Endothelial cell of umbilical vein (primary cell): ENCODE measurements at regions not wholly inside any gene's neighbourhood (a gene's known extent, or its start where the extent isn't known, plus 50 kb on each side); places are given as distances from the start of the nearest gene placed in this dataset.

Experiments used
- BruUV-seq: library from RNA; stranded (reverse); fragments of 400-500 nt; replicated peaks from 2 replicates; lab custom pipeline; 2021; lab: Mats Ljungman, UMichigan
- CTCF ChIA-PET: fragments of 300-600, 350-600 bp; sonication (Branson Sonifier 250); formaldehyde crosslinking; loops from one replicate; lab custom pipeline; 2021; ENCODE audit warnings: antibody characterized with exemption, inconsistent platforms; lab: Charles Lee
- POLR2A ChIA-PET: fragments of 300-600, 350-600 bp; sonication (Branson Sonifier 250); formaldehyde crosslinking; loops from one replicate; lab custom pipeline; 2021; ENCODE audit warnings: antibody characterized with exemption, inconsistent platforms; lab: Charles Lee
- DNase-seq: peaks from one replicate; pipeline ENCODE4 v3.0.0-alpha.2; 2011; ENCODE audit warnings: low read depth, low spot score
- FAIRE-seq: peaks from 2 replicates; lab custom pipeline; 2011; peaks lifted over from hg19 to GRCh38; lab: Jason Lieb, UNC
- H2AFZ ChIP-seq: 2 replicates; pipeline ENCODE4 v1.6.0; 2012; ENCODE audit warnings: low read depth, low read length, control low read depth, inconsistent platforms
- H3K27ac ChIP-seq: 2 replicates; pipeline ENCODE4 v1.5.1; 2011; ENCODE audit warnings: low read depth, mild to moderate bottlenecking, control low read depth, low read length, moderate library complexity; ENCODE audit not compliant: insufficient read depth
- H3K27me3 ChIP-seq, 2 experiments: 2 replicates each; pipeline versions ENCODE4 v1.6.0 to v1.6.1; 2011; ENCODE audit warnings: low read length in 2 of 2, mixed read lengths in 1 of 2; ENCODE audit not compliant: control insufficient read depth in 2 of 2, insufficient read depth in 2 of 2
- H3K36me3 ChIP-seq, 2 experiments: 2 replicates in 1 of 2; 3 replicates in 1 of 2; pipeline ENCODE4 v1.5.1; 2011; ENCODE audit warnings: low read length in 2 of 2, mild to moderate bottlenecking in 1 of 2, moderate library complexity in 1 of 2; ENCODE audit not compliant: control insufficient read depth in 2 of 2, insufficient read depth in 2 of 2; ENCODE audit errors: extremely low read depth in 1 of 2
- H3K4me1 ChIP-seq: 3 replicates; pipeline ENCODE4 v1.5.1; 2011; ENCODE audit warnings: mild to moderate bottlenecking, low read length; ENCODE audit not compliant: control insufficient read depth, insufficient read depth; ENCODE audit errors: extremely low read depth
- H3K4me2 ChIP-seq: 2 replicates; pipeline ENCODE4 v1.6.1; 2011; ENCODE audit warnings: low read length, control low read depth, mixed read lengths; ENCODE audit not compliant: insufficient read depth
- H3K4me3 ChIP-seq, 3 experiments: fragments of 200-600 bp in 1 of 3; sonication (generic), shearing (Covaris generic) in 1 of 3; replicated peaks in 1 of 3; 2 replicates each; pipeline ENCODE4 v1.5.1; 2011 to 2016; ENCODE audit warnings: control low read depth in 3 of 3, low read length in 3 of 3, mild to moderate bottlenecking in 2 of 3, inconsistent platforms in 1 of 3, low read depth in 1 of 3, moderate library complexity in 1 of 3; ENCODE audit not compliant: insufficient read depth in 1 of 3
- H3K79me2 ChIP-seq: 2 replicates; pipeline ENCODE4 v1.6.0; 2012; ENCODE audit warnings: low read length, inconsistent platforms; ENCODE audit not compliant: control insufficient read depth, insufficient read depth
- H3K9ac ChIP-seq: replicated peaks from 2 replicates; pipeline ENCODE3; 2011; ENCODE audit warnings: low read length, control low read depth; ENCODE audit not compliant: insufficient read depth; ENCODE audit errors: extremely low read depth
- H3K9me1 ChIP-seq: replicated peaks from 3 replicates; pipeline ENCODE4 v1.6.0; 2011; ENCODE audit warnings: mild to moderate bottlenecking, low read length; ENCODE audit not compliant: control insufficient read depth, insufficient read depth; ENCODE audit errors: extremely low read depth
- H3K9me3 ChIP-seq: replicated peaks from 2 replicates; pipeline ENCODE4 v1.5.1; 2012; ENCODE audit warnings: low read length, inconsistent platforms; ENCODE audit not compliant: control insufficient read depth, insufficient read depth
- H4K20me1 ChIP-seq: replicated peaks from 2 replicates; pipeline ENCODE3; 2011; ENCODE audit warnings: mild to moderate bottlenecking, low read length; ENCODE audit not compliant: control insufficient read depth, insufficient read depth; ENCODE audit errors: extremely low read depth
- EZH2 ChIP-seq: IDR thresholded peaks from 2 replicates; pipeline ENCODE4 v1.6.1; 2012; ENCODE audit warnings: borderline replicate concordance, low read depth, mild to moderate bottlenecking, moderate library complexity, low read length, inconsistent platforms; ENCODE audit not compliant: severe bottlenecking
- FOS ChIP-seq: IDR thresholded peaks from 2 replicates; pipeline ENCODE4 v1.6.1; 2011; ENCODE audit warnings: mild to moderate bottlenecking, low read length, moderate library complexity, borderline replicate concordance; ENCODE audit not compliant: insufficient read depth
- GATA2 ChIP-seq: IDR thresholded peaks from 2 replicates; pipeline ENCODE4 v1.7.0; 2011; ENCODE audit warnings: low read depth, mild to moderate bottlenecking, moderate library complexity, mixed read lengths, low read length; ENCODE audit not compliant: insufficient read length, insufficient read depth
- JUN ChIP-seq: IDR thresholded peaks from 2 replicates; pipeline ENCODE4 v1.6.1; 2011; ENCODE audit warnings: borderline replicate concordance, low read depth; ENCODE audit not compliant: insufficient read length, insufficient read depth
- MYC ChIP-seq: IDR thresholded peaks from one replicate; pipeline ENCODE4 v1.6.1; 2011; ENCODE audit warnings: mild to moderate bottlenecking, low read depth, low read length
- dilution Hi-C: fragments of 300-500 bp; cut with MboI; formaldehyde crosslinking; loops from one replicate; pipeline ENCODE4 v1.15.0; 2019; ENCODE audit warnings: low sequenced_read_pairs; ENCODE audit not compliant: extremely low pct_ligation_motif_present
- intact Hi-C: fragments of 100-400 bp; cut with micrococcal nuclease; formaldehyde crosslinking; loops from one replicate; pipeline ENCODE4 v1.10.0; 2022
- TF ChIP-seq, protein P1 (sequence below): IDR thresholded peaks from 2 replicates; pipeline ENCODE4 v1.6.1; 2011; ENCODE audit not compliant: insufficient read depth, insufficient read length
- TF ChIP-seq, protein P2 (sequence below), 2 donors: IDR thresholded peaks; 1 replicate in 1 of 2; 2 replicates in 1 of 2; pipeline ENCODE4 v1.5.1; 2011; ENCODE audit warnings: low read length in 2 of 2, mild to moderate bottlenecking in 2 of 2, moderate library complexity in 2 of 2, control low read depth in 1 of 2, inconsistent platforms in 1 of 2, low read depth in 1 of 2; ENCODE audit not compliant: insufficient read depth in 1 of 2; ENCODE audit errors: extremely low read depth in 1 of 2

- no peak overlapping the region for H3K4me2 ChIP-seq
- H3K4me1 ChIP-seq: no peaks in the 10 kb centered on the region
- no peak overlapping the region for H3K9ac ChIP-seq
- no peaks in the 10 kb centered on the region for H3K9me3 ChIP-seq
- dilution Hi-C loops: no loop called here
- no peak for FAIRE-seq
- intact Hi-C loops: no loop called here
- ChIA-PET CTCF (no interaction called here), POLR2A (no interaction called here)
- no TSS peak for BruUV-seq
- no peaks in the 10 kb centered on the region for H3K9me1 ChIP-seq
- H2AFZ ChIP-seq: no peak overlapping the region
- no peaks in the 10 kb centered on the region for H4K20me1 ChIP-seq
- no peak overlapping the region for H3K4me3 ChIP-seq
- H3K79me2 ChIP-seq: no peaks in the 10 kb centered on the region
- DNase-seq: no peak
- H3K27ac ChIP-seq: no peak overlapping the region
- no peak for TF ChIP-seq GATA2
- no peak for TF ChIP-seq FOS
- TF ChIP-seq MYC: no peak
- TF ChIP-seq, protein P1, sequence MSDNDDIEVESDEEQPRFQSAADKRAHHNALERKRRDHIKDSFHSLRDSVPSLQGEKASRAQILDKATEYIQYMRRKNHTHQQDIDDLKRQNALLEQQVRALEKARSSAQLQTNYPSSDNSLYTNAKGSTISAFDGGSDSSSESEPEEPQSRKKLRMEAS: no peak
- TF ChIP-seq, protein P2, sequence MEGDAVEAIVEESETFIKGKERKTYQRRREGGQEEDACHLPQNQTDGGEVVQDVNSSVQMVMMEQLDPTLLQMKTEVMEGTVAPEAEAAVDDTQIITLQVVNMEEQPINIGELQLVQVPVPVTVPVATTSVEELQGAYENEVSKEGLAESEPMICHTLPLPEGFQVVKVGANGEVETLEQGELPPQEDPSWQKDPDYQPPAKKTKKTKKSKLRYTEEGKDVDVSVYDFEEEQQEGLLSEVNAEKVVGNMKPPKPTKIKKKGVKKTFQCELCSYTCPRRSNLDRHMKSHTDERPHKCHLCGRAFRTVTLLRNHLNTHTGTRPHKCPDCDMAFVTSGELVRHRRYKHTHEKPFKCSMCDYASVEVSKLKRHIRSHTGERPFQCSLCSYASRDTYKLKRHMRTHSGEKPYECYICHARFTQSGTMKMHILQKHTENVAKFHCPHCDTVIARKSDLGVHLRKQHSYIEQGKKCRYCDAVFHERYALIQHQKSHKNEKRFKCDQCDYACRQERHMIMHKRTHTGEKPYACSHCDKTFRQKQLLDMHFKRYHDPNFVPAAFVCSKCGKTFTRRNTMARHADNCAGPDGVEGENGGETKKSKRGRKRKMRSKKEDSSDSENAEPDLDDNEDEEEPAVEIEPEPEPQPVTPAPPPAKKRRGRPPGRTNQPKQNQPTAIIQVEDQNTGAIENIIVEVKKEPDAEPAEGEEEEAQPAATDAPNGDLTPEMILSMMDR (IDR thresholded peaks at IDR 0.05; ENCODE audit: extremely low read depth in 1 of 2, insufficient read depth in 1 of 2, low read depth in 1 of 2, low read length in 2 of 2): no peak
- TF ChIP-seq JUN: no peak
- TF ChIP-seq EZH2: no peak
- H3K27me3 ChIP-seq: no peaks in the 10 kb centered on the region
- H3K36me3 ChIP-seq: no peaks in the 10 kb centered on the region
Observed at GRCh38 chr18:50460062-50460461, 85.2 kb downstream of the SKA1 start.
